Stomach (tissue), 4 donors: ENCODE measurements at regions not wholly inside any gene's neighbourhood (a gene's known extent, or its start where the extent isn't known, plus 50 kb on each side); places are given as distances from the start of the nearest gene placed in this dataset.

Experiments
- EP300 ChIP-seq: sonication (generic); formaldehyde crosslinking; IDR thresholded peaks from one replicate; pipeline ENCODE4 v1.6.1; 2017; ENCODE audit warnings: antibody characterized with exemption
- POLR2A ChIP-seq, 4 donors: fragments of 450-650 bp; IDR thresholded peaks; one replicate each; pipeline ENCODE4 v1.6.1; 2016; ENCODE audit warnings: antibody characterized with exemption in 4 of 4, control low read depth in 2 of 4, mild to moderate bottlenecking in 1 of 4, moderate library complexity in 1 of 4
- POLR2AphosphoS5 ChIP-seq, 3 donors: sonication (generic); formaldehyde crosslinking; IDR thresholded peaks; one replicate each; pipeline ENCODE4 v1.6.1; 2016; ENCODE audit warnings: antibody characterized with exemption in 3 of 3
- TF ChIP-seq, protein P1 (sequence below), 7 experiments: fragments of 450-650 bp in 4 of 7; fragments of 200-600 bp in 3 of 7; sonication (generic) in 3 of 7; IDR thresholded peaks; one replicate each; pipeline ENCODE4 v1.5.1; 2016 to 2019; ENCODE audit warnings: antibody characterized with exemption in 7 of 7, control low read depth in 2 of 7, mild to moderate bottlenecking in 1 of 7

DNA sequence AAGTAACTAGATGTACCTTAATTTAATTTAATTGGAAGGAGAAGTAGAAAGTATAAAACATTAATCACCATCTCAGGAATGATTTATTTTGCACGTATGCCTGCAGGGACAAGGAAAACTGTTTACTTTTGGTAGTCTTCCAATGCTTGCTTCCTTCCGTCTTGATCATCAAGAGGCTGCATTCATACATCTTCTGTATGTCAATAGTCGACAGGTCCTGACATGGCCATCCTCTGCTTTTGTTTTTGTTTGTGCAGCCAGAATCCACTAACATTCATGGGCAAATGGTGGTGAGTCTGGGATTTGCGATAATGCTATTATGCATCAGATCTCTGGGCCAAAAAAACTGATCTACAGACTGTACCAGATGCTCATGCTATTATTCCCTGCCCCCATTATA is 56.6 kb upstream of the ZPLD1 start:
- TF ChIP-seq, protein P1, sequence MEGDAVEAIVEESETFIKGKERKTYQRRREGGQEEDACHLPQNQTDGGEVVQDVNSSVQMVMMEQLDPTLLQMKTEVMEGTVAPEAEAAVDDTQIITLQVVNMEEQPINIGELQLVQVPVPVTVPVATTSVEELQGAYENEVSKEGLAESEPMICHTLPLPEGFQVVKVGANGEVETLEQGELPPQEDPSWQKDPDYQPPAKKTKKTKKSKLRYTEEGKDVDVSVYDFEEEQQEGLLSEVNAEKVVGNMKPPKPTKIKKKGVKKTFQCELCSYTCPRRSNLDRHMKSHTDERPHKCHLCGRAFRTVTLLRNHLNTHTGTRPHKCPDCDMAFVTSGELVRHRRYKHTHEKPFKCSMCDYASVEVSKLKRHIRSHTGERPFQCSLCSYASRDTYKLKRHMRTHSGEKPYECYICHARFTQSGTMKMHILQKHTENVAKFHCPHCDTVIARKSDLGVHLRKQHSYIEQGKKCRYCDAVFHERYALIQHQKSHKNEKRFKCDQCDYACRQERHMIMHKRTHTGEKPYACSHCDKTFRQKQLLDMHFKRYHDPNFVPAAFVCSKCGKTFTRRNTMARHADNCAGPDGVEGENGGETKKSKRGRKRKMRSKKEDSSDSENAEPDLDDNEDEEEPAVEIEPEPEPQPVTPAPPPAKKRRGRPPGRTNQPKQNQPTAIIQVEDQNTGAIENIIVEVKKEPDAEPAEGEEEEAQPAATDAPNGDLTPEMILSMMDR (IDR thresholded peaks at IDR 0.05): no peak
- TF ChIP-seq POLR2AphosphoS5 (IDR thresholded peaks at IDR 0.05) (no peak), POLR2A (IDR thresholded peaks at IDR 0.05) (no peak), EP300 (no peak)
